HL-60/S4 treated with phorbol 12-myristate 13-acetate at 8.2 ng/mL for 4 days and 3 days (cell line): ENCODE measurements at regions not wholly inside any gene's neighbourhood (a gene's known extent, or its start where the extent isn't known, plus 50 kb on each side); places are given as distances from the start of the nearest gene placed in this dataset.
"Not testable (repeated sequence)": the region's sequence is repeated elsewhere in the genome, so short reads cannot be mapped to it uniquely, and the experiment has no call there.

Experiments
- in situ Hi-C: fragments of 300-500 bp; cut with MboI; formaldehyde crosslinking; loops from 2 replicates; pipeline ENCODE4 v1.15.0; 2022; ENCODE audit warnings: low sequenced_read_pairs

- in situ Hi-C loops: no loop called here
These were observed 133.0 kb upstream of the PRR20G start for GRCh38 chr3:127420829-127421228.

- in situ Hi-C loops: no loop called here
These were observed 132.1 kb upstream of the PRR20G start for GRCh38 chr3:127419641-127420553.

- in situ Hi-C loops: no loop called here
These were observed 131.3 kb upstream of the PRR20G start for GRCh38 chr3:127419182-127419581.

GRCh38 chr3:127418560-127419147 is 130.8 kb upstream of the PRR20G start:
- in situ Hi-C loops: no loop called here

GRCh38 chr3:127417709-127418559 is 130.1 kb upstream of the PRR20G start:
- in situ Hi-C loops: no loop called here

GRCh38 chr3:127413871-127414270 is 126.0 kb upstream of the PRR20G start:
- in situ Hi-C loops: no loop called here

- in situ Hi-C loops: no loop called here
These were observed 125.5 kb upstream of the PRR20G start for GRCh38 chr3:127413318-127413673.

GRCh38 chr3:127412578-127413317 is 124.9 kb upstream of the PRR20G start:
- in situ Hi-C loops: no loop called here

- in situ Hi-C loops: not testable (repeated sequence)
These were observed 124.0 kb upstream of the PRR20G start for GRCh38 chr3:127411875-127412274.

GRCh38 chr3:127411083-127411727 is 123.4 kb upstream of the PRR20G start:
- in situ Hi-C loops: no loop called here

GRCh38 chr3:127410678-127411077 is 122.8 kb upstream of the PRR20G start:
- in situ Hi-C loops: no loop called here

- in situ Hi-C loops: no loop called here
These were observed 122.3 kb upstream of the PRR20G start for GRCh38 chr3:127410137-127410488.

- in situ Hi-C loops: no loop called here
These were observed 121.7 kb upstream of the PRR20G start for GRCh38 chr3:127409421-127410136.

- in situ Hi-C loops: no loop called here
These were observed 121.0 kb upstream of the PRR20G start for GRCh38 chr3:127408684-127409420.

GRCh38 chr3:127408022-127408683 is 120.3 kb upstream of the PRR20G start:
- in situ Hi-C loops: no loop called here

- in situ Hi-C loops: no loop called here
These were observed 119.4 kb upstream of the PRR20G start for GRCh38 chr3:127407026-127407939.

- in situ Hi-C loops: no loop called here
These were observed 118.6 kb upstream of the PRR20G start for GRCh38 chr3:127406309-127407025.
